ENCODE measurements at regions not wholly inside any gene's neighbourhood (a gene's known extent, or its start where the extent isn't known, plus 50 kb on each side); places are given as distances from the start of the nearest gene placed in this dataset.
A peak's percentile ranks its signal among the peaks of the same experiment; 100 is the strongest.
"Not testable (repeated sequence)": the region's sequence is repeated elsewhere in the genome, so short reads cannot be mapped to it uniquely, and the experiment has no call there.

- intact Hi-C loops (cut with micrococcal nuclease), result no loop called here
- peaks cover 12% of the 10 kb centered on the region for H3K9me3 Mint-ChIP-seq
- no peak overlapping the region for H3K4me3 Mint-ChIP-seq
- H3K27me3 Mint-ChIP-seq, result no peaks in the 10 kb centered on the region
- H3K36me3 Mint-ChIP-seq (ENCODE audit: low read depth), result no peaks in the 10 kb centered on the region
- H3K4me1 Mint-ChIP-seq (ENCODE audit: low read depth), result peaks cover 10% of the 10 kb centered on the region
- no peak overlapping the region for H3K27ac Mint-ChIP-seq
These were observed 144.7 kb downstream of the MRPL39 start for GRCh38 chr21:25462517-25462971.

- Mint-ChIP-seq H3K9me3 (peaks cover 7% of the 10 kb centered on the region), H3K27me3 (no peaks in the 10 kb centered on the region), H3K27ac (no peak overlapping the region), H3K36me3 (ENCODE audit: low read depth) (no peaks in the 10 kb centered on the region), H3K4me3 (no peak overlapping the region), H3K4me1 (ENCODE audit: low read depth) (peaks cover 16% of the 10 kb centered on the region)
- intact Hi-C loops (cut with micrococcal nuclease), result no loop called here
These were observed 145.6 kb downstream of the MRPL39 start for GRCh38 chr21:25461725-25462124.

GRCh38 chr21:25459993-25460392, 147.3 kb downstream of the MRPL39 start:
- Mint-ChIP-seq H3K9me3 (no peaks in the 10 kb centered on the region), H3K27me3 (no peaks in the 10 kb centered on the region), H3K36me3 (ENCODE audit: low read depth) (no peaks in the 10 kb centered on the region), H3K4me1 (ENCODE audit: low read depth) (peaks cover 16% of the 10 kb centered on the region), H3K4me3 (no peak overlapping the region), H3K27ac (peak overlapping the region; percentile 31)
- intact Hi-C loops (cut with micrococcal nuclease), result loop anchor here (5.0 kb wide), 1 partner anchor 42 kb away; no protein-coding TSS in a partner anchor

- H3K27me3 Mint-ChIP-seq, result no peaks in the 10 kb centered on the region
- H3K4me1 Mint-ChIP-seq (ENCODE audit: low read depth), result peaks cover 16% of the 10 kb centered on the region
- H3K27ac Mint-ChIP-seq, result no peak overlapping the region
- H3K4me3 Mint-ChIP-seq, result no peak overlapping the region
- no peaks in the 10 kb centered on the region for H3K9me3 Mint-ChIP-seq
- H3K36me3 Mint-ChIP-seq (ENCODE audit: low read depth), result no peaks in the 10 kb centered on the region
- intact Hi-C loops (cut with micrococcal nuclease), result loop anchor here (5.0 kb wide), 1 partner anchor 43 kb away; no protein-coding TSS in a partner anchor
These were observed 147.9 kb downstream of the MRPL39 start for GRCh38 chr21:25459365-25459764.

GRCh38 chr21:25458484-25458883, 148.8 kb downstream of the MRPL39 start:
- intact Hi-C loops (cut with micrococcal nuclease), result loop anchor here (5.0 kb wide), 1 partner anchor 44 kb away; no protein-coding TSS in a partner anchor
- no peaks in the 10 kb centered on the region for H3K27me3 Mint-ChIP-seq
- H3K4me3 Mint-ChIP-seq, result no peak overlapping the region
- H3K9me3 Mint-ChIP-seq, result no peaks in the 10 kb centered on the region
- no peak overlapping the region for H3K27ac Mint-ChIP-seq
- peaks cover 16% of the 10 kb centered on the region for H3K4me1 Mint-ChIP-seq (ENCODE audit: low read depth)
- no peaks in the 10 kb centered on the region for H3K36me3 Mint-ChIP-seq (ENCODE audit: low read depth)

- intact Hi-C loops (cut with micrococcal nuclease), result loop anchor here (2.0 to 5.0 kb wide), 2 partner anchors 44 to 277 kb away; partner anchors contain the start of genes ATP5PF and GABPA
- H3K27me3 Mint-ChIP-seq, result no peaks in the 10 kb centered on the region
- H3K4me3 Mint-ChIP-seq, result no peak overlapping the region
- H3K36me3 Mint-ChIP-seq (ENCODE audit: low read depth), result no peaks in the 10 kb centered on the region
- H3K4me1 Mint-ChIP-seq (ENCODE audit: low read depth), result peaks cover 16% of the 10 kb centered on the region
- no peaks in the 10 kb centered on the region for H3K9me3 Mint-ChIP-seq
- no peak overlapping the region for H3K27ac Mint-ChIP-seq
These were observed 149.3 kb downstream of the MRPL39 start for GRCh38 chr21:25457946-25458345.

GRCh38 chr21:25457411-25457810, 149.9 kb downstream of the MRPL39 start:
- Mint-ChIP-seq H3K4me1 (ENCODE audit: low read depth) (peaks cover 16% of the 10 kb centered on the region), H3K27me3 (no peaks in the 10 kb centered on the region), H3K4me3 (no peak overlapping the region), H3K27ac (no peak overlapping the region), H3K9me3 (no peaks in the 10 kb centered on the region), H3K36me3 (ENCODE audit: low read depth) (no peaks in the 10 kb centered on the region)
- intact Hi-C loops (cut with micrococcal nuclease), result loop anchor here (2.0 to 5.0 kb wide), 2 partner anchors 45 to 277 kb away; partner anchors contain the start of genes ATP5PF and GABPA

- intact Hi-C loops (cut with micrococcal nuclease), result loop anchor here (2.0 to 5.0 kb wide), 2 partner anchors 46 to 278 kb away; partner anchors contain the start of genes ATP5PF and GABPA
- Mint-ChIP-seq H3K36me3 (ENCODE audit: low read depth) (no peaks in the 10 kb centered on the region), H3K27ac (no peak overlapping the region), H3K27me3 (no peaks in the 10 kb centered on the region), H3K9me3 (no peaks in the 10 kb centered on the region), H3K4me3 (no peak overlapping the region), H3K4me1 (ENCODE audit: low read depth) (peaks cover 16% of the 10 kb centered on the region)
These were observed 150.6 kb downstream of the MRPL39 start for GRCh38 chr21:25456672-25457071.

- Mint-ChIP-seq H3K9me3 (peaks cover 8% of the 10 kb centered on the region), H3K27ac (no peak overlapping the region), H3K4me1 (ENCODE audit: low read depth) (peaks cover 16% of the 10 kb centered on the region), H3K27me3 (no peaks in the 10 kb centered on the region), H3K4me3 (no peak overlapping the region), H3K36me3 (ENCODE audit: low read depth) (no peaks in the 10 kb centered on the region)
- intact Hi-C loops (cut with micrococcal nuclease), result no loop called here
These were observed 153.8 kb downstream of the MRPL39 start for GRCh38 chr21:25453524-25453923.

GRCh38 chr21:25449950-25450349, 157.3 kb downstream of the MRPL39 start:
- Mint-ChIP-seq H3K36me3 (ENCODE audit: low read depth) (no peaks in the 10 kb centered on the region), H3K27me3 (no peaks in the 10 kb centered on the region), H3K4me1 (ENCODE audit: low read depth) (peaks cover 9% of the 10 kb centered on the region), H3K27ac (no peak overlapping the region), H3K4me3 (no peak overlapping the region), H3K9me3 (peaks cover 8% of the 10 kb centered on the region)
- intact Hi-C loops (cut with micrococcal nuclease), result no loop called here

- no peaks in the 10 kb centered on the region for H3K4me1 Mint-ChIP-seq (ENCODE audit: low read depth)
- peaks cover 8% of the 10 kb centered on the region for H3K9me3 Mint-ChIP-seq
- H3K27ac Mint-ChIP-seq, result no peak overlapping the region
- no peaks in the 10 kb centered on the region for H3K36me3 Mint-ChIP-seq (ENCODE audit: low read depth)
- intact Hi-C loops (cut with micrococcal nuclease), result no loop called here
- no peak overlapping the region for H3K4me3 Mint-ChIP-seq
- H3K27me3 Mint-ChIP-seq, result no peaks in the 10 kb centered on the region
These were observed 165.4 kb downstream of the MRPL39 start for GRCh38 chr21:25441835-25442234.

- intact Hi-C loops (cut with micrococcal nuclease); H3K27me3 Mint-ChIP-seq; H3K4me3 Mint-ChIP-seq; H3K36me3 Mint-ChIP-seq (ENCODE audit: low read depth); H3K27ac Mint-ChIP-seq; H3K4me1 Mint-ChIP-seq (ENCODE audit: low read depth): not testable (repeated sequence)
- peaks cover 21% of the 10 kb centered on the region for H3K9me3 Mint-ChIP-seq
These were observed 169.8 kb downstream of the MRPL39 start for GRCh38 chr21:25437465-25437864.

GRCh38 chr21:25428537-25428936, 178.7 kb downstream of the MRPL39 start:
- peaks cover 5% of the 10 kb centered on the region for H3K4me1 Mint-ChIP-seq (ENCODE audit: low read depth)
- no peak overlapping the region for H3K4me3 Mint-ChIP-seq
- H3K27me3 Mint-ChIP-seq, result no peaks in the 10 kb centered on the region
- intact Hi-C loops (cut with micrococcal nuclease), result no loop called here
- no peak overlapping the region for H3K27ac Mint-ChIP-seq
- H3K9me3 Mint-ChIP-seq, result peaks cover 6% of the 10 kb centered on the region
- no peaks in the 10 kb centered on the region for H3K36me3 Mint-ChIP-seq (ENCODE audit: low read depth)

GRCh38 chr21:25427828-25428227, 179.5 kb downstream of the MRPL39 start:
- no peak overlapping the region for H3K27ac Mint-ChIP-seq
- H3K27me3 Mint-ChIP-seq, result no peaks in the 10 kb centered on the region
- intact Hi-C loops (cut with micrococcal nuclease), result no loop called here
- H3K36me3 Mint-ChIP-seq (ENCODE audit: low read depth), result no peaks in the 10 kb centered on the region
- H3K4me3 Mint-ChIP-seq, result no peak overlapping the region
- peaks cover 5% of the 10 kb centered on the region for H3K4me1 Mint-ChIP-seq (ENCODE audit: low read depth)
- H3K9me3 Mint-ChIP-seq, result peaks cover 6% of the 10 kb centered on the region

- Mint-ChIP-seq H3K27ac (no peak overlapping the region), H3K4me3 (no peak overlapping the region), H3K27me3 (no peaks in the 10 kb centered on the region), H3K4me1 (ENCODE audit: low read depth) (peaks cover 11% of the 10 kb centered on the region), H3K36me3 (ENCODE audit: low read depth) (no peaks in the 10 kb centered on the region), H3K9me3 (peaks cover 6% of the 10 kb centered on the region)
- intact Hi-C loops (cut with micrococcal nuclease), result no loop called here
These were observed 180.7 kb downstream of the MRPL39 start for GRCh38 chr21:25426580-25426979.

Measured in dendritic cell treated with granulocyte-macrophage colony-stimulating factor and Interleukin-4, amounts not matched to agents 40 ng/mL and 50 ng/mL, for 4 days (primary cell).